GM19455 (cell line): ENCODE measurements at regions not wholly inside any gene's neighbourhood (a gene's known extent, or its start where the extent isn't known, plus 50 kb on each side); places are given as distances from the start of the nearest gene placed in this dataset.

Experiments
- ATAC-seq: cut with Tn5 transposase; IDR thresholded peaks from one replicate; pipeline ENCODE4 v1.9.1; 2021; ENCODE audit not compliant: unreplicated experiment

- no peak for ATAC-seq
Observed at GRCh38 chr5:18807256-18808149, 1173.2 kb downstream of the TAF11L14 start.

DNA sequence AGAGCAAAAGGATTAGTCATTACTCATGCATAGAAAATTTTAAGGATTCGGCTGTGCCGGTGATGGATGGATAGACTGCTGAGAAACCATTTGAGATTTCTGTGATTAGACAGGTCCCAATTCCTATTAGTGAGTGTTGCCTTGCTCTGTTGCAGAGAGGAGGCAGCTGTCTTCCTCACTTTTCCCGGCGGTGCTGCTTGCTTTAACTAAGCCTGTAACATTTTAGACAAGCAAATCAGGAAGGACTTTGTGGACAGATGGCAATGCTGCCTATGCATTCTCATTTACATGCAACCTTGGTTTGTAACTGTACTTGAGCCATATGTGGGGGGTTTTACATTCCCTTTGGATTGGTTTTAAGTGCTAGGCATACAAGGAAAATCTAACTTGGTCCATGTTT lies 1176.3 kb downstream of the CDH18 start:
- ATAC-seq, result no peak

DNA sequence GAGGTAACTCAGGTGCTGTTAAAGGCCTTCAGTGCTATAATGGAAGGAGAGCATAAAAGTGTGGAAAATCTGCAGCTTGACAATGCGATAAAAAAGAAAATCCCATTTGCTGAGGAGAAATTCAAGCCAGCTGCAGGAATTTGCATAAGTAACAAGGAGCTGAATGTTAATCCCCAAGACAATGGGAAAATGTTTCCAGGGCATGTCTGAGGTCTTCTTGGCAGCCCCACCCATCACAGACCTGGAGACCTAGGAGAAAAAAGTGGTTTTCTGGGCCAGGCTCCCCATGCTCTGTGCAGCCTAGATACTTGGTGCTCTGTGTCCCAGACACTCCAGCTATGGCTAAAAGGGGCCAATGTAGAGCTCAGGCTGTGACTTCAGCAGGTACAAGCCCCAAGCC lies 1159.6 kb downstream of the CDH18 start:
- ATAC-seq, result no peak

- no peak for ATAC-seq
Observed at GRCh38 chr5:18829539-18829938, 1158.5 kb downstream of the CDH18 start.

DNA sequence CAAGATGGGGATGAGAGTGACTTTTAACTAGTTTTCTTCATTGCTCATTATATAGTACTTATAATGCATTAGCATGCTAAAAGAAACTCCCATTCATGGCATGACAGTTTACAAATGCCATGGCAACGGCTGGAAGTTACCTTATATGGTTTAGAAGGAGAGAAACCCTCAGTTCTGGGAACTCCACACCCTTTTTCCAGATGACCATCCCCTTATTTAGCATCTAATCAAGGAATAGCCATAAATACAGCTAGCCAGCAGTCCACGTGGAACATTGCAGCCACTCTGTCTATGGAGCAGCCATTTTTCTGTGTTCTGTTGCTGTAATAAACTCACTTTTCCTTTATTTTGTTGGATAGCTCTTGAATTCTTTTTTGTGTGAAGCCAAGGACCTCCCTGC lies 1137.8 kb downstream of the CDH18 start:
- no peak for ATAC-seq

DNA sequence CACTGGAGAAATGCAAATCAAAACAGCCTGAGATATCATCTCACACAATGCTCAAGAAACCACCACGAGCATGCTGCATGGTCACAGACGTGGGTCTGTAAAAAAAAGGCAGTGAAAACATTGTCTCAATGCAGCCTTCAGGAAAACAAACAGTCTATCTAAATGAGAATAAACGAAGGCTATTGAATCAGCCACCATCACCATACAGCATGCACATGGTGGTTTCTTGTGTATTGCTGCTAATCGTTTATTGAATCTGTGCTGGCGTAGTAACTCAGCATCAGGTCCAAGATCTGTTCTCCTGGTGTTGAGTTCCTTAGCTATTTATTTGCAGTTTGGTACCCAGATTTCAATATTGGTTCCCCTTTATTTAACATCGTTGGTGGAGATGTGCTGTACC lies 1115.0 kb downstream of the CDH18 start:
- no peak for ATAC-seq

GRCh38 chr5:18876565-18876964 lies 1111.4 kb downstream of the CDH18 start:
- no peak for ATAC-seq

DNA sequence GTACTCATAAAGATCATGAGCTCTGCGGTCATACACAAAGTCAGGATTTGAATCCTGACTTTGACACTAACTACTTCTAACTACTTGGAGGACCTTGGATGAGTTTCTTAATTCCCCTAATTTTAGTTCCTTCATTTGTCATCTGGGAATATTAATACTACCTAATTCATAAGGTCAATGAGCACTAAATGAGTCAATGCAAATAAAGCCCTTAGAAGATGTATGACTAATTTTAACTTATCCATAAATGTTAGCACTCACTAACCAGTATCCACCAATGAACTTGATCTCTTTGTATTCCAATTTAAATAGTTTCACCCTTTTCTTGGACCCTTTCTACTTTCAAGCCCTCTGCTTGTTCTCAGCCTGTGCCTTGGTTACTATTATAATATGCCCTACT lies 1106.4 kb downstream of the CDH18 start:
- no peak for ATAC-seq

DNA sequence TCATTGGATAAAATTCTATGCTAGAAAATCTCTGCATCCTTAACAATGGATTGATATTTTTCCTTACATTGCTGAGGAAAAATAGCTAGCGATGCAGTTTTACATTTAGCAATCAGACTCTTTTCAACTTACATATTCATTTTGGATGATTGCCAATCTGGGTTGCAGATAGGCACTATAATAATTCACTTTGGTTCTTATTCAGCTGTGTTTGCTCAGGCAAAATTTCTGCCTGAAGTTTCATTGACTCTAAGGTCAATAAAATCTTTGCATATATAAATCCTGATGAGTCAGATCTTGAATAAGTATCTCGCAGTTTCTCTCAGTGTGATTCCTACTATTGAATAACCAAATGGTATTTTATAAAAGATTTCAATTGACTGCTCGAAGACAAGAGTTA lies 1105.8 kb downstream of the CDH18 start:
- no peak for ATAC-seq

DNA sequence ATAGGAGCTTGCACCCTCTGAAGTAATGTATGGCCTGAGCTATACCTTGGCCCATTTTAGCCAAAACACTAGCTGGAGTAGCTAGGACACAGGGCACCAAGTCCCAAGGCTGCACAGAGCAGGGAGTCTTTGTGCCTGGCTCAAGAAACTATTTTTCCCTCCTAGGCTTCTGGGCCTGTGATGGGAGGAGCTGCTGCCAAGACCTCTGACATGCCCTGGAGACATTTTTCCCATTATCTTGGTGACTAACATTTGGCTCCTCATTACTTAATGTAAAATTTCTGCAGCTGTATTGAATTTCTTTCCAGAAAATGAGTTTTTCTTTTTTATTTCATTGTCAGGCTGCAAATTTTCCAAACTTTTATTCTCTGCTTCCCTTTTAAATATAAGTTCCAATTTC lies 1099.2 kb downstream of the CDH18 start:
- ATAC-seq, result no peak

DNA sequence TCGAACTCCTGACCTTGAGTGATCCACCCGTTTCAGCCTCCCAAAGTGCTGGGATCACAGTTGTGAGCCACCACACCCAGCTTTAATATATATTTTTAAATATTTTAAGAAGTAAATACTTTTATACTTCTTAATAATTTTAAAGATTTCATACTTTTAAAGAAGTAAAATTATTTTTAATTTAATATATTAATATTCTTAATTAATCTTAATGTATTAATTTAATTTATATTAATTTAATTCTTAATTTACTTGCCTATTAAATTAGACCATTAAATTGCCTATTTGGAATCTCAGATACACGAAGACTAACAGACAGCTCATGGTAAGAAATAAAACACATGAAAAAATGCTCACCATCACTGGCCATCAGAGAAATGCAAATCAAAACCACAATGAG lies 1087.4 kb downstream of the CDH18 start:
- no peak for ATAC-seq

DNA sequence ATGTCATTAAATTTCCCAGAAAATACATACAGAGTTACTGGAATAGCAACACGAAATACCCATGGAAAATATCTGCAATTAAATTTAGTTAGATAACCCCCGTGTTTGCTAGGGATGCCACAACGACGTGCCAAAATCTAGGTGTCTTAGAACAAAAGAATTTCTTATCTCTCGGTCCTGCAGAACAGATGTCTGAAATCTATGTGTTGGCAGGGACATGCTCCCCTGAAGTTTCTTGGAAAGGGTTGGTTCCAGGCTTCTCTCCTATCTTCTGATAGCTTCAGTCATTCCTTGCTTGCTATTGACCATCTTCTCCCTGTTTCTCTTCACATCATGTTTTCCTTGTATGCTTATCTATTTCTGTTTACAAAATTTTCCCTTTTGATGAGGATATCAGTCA lies 1067.0 kb downstream of the CDH18 start:
- ATAC-seq, result no peak

DNA sequence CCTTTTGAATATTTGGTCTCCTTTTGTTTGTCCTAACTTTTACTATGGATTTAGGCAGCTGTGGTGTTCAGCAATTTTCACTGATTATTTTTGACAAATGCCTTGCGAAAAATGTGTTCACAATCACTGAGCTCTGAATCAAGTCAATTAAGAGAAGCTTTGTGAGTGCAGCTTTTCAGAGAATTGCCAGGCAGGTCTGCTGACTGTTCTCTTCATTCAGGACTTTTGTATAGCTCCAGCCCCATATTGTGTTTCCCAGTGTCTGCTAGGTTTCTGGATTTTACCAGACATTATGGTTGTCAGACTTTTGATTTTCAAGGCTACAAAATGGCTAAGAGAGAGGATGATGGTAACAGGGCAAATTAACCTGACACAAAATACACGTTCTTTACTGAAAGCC lies 1055.9 kb downstream of the CDH18 start:
- ATAC-seq, result no peak

DNA sequence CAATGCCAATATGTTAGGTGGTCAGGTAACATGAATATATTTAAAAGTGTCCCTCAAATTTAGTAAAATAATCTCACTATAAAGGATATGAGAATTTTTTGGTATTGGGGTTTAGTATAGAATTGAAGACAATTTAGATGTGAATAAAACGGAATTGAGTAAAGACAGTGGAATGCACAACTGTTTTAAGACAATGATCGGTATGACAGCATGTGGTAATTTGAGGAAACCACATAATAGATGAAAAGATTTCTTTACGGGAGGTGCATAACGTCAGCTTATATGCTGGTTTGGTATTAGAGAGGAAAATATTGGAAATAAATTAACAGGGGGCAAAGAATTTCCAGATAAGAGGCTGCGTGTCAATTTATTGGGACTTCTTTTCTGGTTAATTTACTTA lies 1043.2 kb downstream of the CDH18 start:
- no peak for ATAC-seq

DNA sequence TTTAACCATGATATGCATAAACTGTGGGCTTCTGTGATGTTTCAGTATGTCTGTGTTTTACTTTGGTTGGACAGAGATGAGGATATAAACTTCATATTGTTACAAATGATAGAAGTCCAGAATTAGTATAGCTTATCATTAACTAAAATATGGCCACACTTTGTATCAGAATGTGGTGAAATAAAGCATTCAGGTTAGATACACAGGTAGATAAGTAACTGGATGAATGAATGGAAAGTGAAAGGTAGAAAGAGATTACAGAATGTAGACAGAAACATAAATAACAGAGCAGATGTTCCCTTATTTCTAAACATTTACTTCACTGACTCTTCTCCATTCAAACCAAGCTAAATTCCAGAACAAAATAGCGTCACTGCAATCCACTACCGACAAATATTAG lies 1033.8 kb downstream of the CDH18 start:
- ATAC-seq, result no peak

DNA sequence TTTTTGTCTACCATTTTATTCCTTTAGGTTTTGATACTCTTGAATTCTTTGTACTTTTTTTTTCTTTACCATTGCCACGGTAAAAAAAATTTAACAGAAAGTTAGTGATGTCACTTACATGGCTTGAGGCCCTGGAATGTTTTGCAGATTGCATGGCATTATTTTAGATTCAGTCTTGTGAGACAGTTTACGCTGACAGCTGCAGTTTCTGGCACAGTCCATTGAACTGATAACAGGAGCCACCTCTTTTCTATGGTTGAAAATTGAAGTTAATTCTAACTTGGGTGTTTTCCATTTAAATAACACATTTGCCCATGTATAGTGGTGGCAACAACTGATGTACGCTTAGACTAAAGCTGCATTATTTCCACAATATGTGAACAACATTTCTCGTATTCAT lies 1028.5 kb downstream of the CDH18 start:
- ATAC-seq, result no peak

GRCh38 chr5:18961234-18961633 lies 1026.8 kb downstream of the CDH18 start:
- ATAC-seq, result no peak

DNA sequence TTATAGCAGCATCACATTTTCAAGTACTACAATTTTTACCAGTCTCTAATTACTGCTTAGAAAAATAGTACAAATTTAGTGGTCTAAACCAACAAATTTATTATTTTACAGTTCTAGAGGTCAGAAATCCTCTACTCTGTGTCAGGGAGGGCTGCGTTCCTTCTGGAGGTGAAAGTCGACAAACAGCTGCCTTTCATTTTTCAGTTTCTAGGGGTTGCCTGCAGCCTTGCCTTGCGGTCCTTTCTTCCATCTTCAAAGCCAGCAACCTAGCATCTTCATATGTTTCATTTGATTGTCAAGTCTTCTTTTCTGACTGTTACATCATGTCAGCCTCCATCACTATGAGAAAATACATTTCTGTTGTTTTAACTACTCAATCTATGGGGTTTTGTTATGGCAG lies 1022.1 kb downstream of the CDH18 start:
- ATAC-seq, result no peak

DNA sequence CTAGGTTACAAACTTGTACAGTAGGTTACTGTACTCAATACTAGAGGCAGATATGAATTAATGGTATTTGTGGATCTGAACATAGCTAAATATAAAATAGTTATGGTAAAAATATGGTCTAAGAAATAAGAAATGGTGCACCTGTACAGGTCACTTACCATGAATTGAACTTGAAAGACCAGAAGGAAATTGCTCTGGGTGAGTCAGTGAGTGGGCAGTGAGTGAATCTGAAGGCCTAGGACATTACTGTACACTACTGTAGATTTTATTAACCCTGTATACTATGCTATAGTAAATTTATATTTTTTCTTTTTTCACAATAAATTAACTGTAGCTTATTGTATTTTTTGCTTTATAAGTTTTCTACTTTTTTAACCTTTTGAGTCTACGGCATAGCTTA lies 1020.4 kb downstream of the CDH18 start:
- ATAC-seq, result no peak

- ATAC-seq, result no peak
Observed at GRCh38 chr5:18968966-18969365, 1019.0 kb downstream of the CDH18 start.

DNA sequence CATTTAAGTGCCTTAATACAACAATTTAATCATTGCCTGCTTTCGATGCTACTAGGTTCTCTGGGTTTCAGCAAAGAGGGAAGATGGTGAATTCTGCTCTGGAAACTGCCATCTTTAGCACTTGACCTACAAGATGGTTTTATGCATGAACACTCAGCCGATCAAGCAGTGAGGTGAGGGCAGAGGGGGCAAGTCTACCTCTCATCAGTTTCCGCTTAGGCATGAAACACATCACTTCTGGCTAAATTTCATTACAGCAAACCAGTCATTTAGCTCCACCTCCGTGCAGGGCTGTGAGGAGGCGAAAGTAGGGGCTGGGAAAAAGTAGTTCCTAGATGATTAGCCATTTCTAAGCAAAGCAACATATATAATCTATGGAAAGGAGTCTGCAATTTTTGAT lies 1018.0 kb downstream of the CDH18 start:
- ATAC-seq, result no peak

DNA sequence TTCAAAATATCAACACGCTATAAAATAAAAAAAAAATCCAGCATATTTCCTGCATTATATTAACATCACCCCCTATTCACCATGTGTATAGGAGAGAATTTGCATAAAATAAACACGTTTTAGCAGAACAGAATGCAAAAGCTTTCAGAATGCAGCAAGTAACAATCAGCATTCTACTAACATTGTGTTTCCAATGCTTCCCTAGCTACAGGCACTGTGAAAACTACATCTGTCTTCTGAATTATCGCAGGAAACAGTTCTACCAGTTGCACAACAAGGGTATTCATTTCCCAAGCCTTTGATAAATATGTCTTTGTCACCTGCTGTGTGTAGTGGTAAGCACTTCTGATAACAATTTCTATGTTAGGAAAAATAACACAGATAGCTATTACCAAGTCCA lies 1015.8 kb downstream of the CDH18 start:
- no peak for ATAC-seq

DNA sequence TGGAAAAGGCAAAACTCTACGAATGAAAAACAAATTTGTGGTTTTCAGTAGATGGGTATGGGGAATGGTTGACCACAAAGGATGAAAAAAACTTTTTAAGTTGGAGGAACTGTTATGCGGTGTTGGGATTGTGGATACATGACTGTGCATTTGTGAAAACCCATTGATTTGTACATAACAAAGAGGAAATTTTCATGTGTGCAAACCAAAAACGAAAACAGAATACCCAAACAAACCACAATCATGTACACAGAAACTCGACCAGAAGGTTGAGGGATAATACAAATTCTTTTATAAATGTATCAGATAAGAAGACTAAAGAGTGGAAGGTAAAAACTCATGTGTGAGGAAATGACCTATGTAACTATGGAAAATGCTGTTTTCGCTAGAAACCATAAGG lies 1012.4 kb downstream of the CDH18 start:
- no peak for ATAC-seq
